Activated CD4-positive, alpha-beta T cell treated with anti-CD3 and anti-CD28 coated beads, Interleukin-2, amount 10 ng/mL, durations not matched to agents 7 days and 5 days (primary cell): ENCODE measurements at regions not wholly inside any gene's neighbourhood (a gene's known extent, or its start where the extent isn't known, plus 50 kb on each side); places are given as distances from the start of the nearest gene placed in this dataset.

ENCODE experiments used
- CTCF ChIA-PET: fragments of 350-600 bp; sonication (Branson Sonifier 250); formaldehyde crosslinking; loops from one replicate; lab custom pipeline; 2021; ENCODE audit warnings: antibody characterized with exemption; lab: Charles Lee
- POLR2A ChIA-PET: fragments of 350-600 bp; sonication (Branson Sonifier 250); formaldehyde crosslinking; loops from one replicate; lab custom pipeline; 2021; ENCODE audit warnings: antibody characterized with exemption; lab: Charles Lee
- DNase-seq: peaks from one replicate; pipeline ENCODE4 v3.0.0-alpha.2; 2020
- H3K27ac Mint-ChIP-seq: one replicate; pipeline ENCODE4 v1.8.0; 2021; ENCODE audit warnings: mild to moderate bottlenecking, moderate library complexity, mixed read lengths
- H3K27me3 Mint-ChIP-seq: one replicate; pipeline ENCODE4 v1.8.0; 2021; ENCODE audit warnings: mixed read lengths
- H3K36me3 Mint-ChIP-seq: one replicate; pipeline ENCODE4 v1.8.0; 2021; ENCODE audit warnings: low read depth, mixed read lengths
- H3K4me1 Mint-ChIP-seq: one replicate; pipeline ENCODE4 v1.8.0; 2021; ENCODE audit warnings: mixed read lengths
- H3K4me3 Mint-ChIP-seq: one replicate; pipeline ENCODE4 v1.8.0; 2021; ENCODE audit warnings: mild to moderate bottlenecking, moderate library complexity, mixed read lengths
- H3K9me3 Mint-ChIP-seq: one replicate; pipeline ENCODE4 v1.8.0; 2021; ENCODE audit warnings: mixed read lengths

- no peaks in the 10 kb centered on the region for H3K36me3 Mint-ChIP-seq
- no peak overlapping the region for H3K27ac Mint-ChIP-seq
- no peak overlapping the region for H3K4me3 Mint-ChIP-seq
- ChIA-PET CTCF (no interaction called here), POLR2A (no interaction called here)
- DNase-seq: no peak
- no peaks in the 10 kb centered on the region for H3K9me3 Mint-ChIP-seq
- no peaks in the 10 kb centered on the region for H3K4me1 Mint-ChIP-seq
- no peaks in the 10 kb centered on the region for H3K27me3 Mint-ChIP-seq
These were observed 521.4 kb upstream of the CAMK1G start for GRCh38 chr1:209062081-209062620.

DNA sequence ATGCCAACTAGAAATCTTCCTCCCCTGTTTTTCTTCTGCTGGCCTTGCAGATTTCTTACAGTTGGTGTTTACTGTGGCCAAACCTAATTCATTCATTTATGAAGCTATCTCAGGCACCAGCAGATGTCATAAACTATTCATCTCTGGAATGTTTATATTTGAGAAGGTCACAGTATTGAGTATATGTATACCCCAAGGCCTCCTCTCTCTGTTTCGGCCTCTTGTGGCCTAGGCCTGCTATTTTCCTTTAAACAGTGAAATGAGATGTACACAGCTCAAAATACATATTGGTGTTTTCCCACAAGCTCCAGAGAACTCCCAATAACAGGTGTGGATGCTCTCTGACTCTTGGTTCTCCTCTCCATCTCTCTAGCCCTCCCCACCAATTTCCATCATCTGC, 520.7 kb upstream of the CAMK1G start:
- no peaks in the 10 kb centered on the region for H3K36me3 Mint-ChIP-seq
- DNase-seq: no peak
- H3K9me3 Mint-ChIP-seq: no peaks in the 10 kb centered on the region
- no peak overlapping the region for H3K4me3 Mint-ChIP-seq
- ChIA-PET POLR2A (no interaction called here), CTCF (no interaction called here)
- no peaks in the 10 kb centered on the region for H3K4me1 Mint-ChIP-seq
- no peaks in the 10 kb centered on the region for H3K27me3 Mint-ChIP-seq
- no peak overlapping the region for H3K27ac Mint-ChIP-seq

DNA sequence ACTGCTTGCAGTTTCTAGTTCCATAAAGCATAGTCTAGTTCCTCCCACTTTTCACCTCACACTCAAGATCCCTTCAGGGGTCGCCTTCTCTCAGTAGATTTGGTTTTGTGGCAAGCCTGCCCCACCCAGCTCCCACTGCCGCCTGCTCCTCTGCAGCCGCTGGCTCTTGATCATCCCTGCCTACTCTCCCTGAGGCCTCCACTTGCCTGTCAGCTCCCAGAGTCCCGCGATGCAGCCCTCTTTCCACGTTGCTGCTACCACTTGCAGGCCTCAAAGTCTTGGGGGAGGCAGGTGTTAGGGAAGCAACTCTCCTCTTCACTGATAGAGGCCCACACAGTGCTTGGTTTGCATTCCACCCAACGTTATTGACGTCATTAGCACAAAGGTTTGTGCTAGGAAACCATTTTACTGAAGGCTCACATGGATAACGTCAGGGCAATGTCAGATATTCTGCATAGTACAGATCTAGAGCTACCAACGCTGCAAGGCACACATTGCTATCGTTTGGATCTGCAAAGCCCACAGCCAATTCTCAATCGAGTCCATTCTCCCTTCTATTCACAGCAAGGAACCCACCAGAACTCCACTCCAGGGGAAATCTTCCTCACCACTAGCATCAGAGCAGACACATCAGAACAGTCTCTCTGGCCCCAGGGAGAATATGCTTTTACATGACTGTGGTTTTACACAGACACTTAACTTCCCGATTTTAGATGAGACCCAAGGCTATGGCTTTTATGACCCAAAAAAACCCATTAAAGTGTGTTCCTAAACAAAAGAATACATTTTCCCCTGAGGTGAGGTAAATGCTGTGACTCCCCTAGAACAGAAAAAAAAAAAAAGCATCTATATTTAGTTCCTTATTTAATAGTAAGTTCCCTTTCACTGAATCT, 519.5 kb upstream of the CAMK1G start:
- Mint-ChIP-seq H3K4me1 (no peaks in the 10 kb centered on the region), H3K27me3 (no peaks in the 10 kb centered on the region), H3K4me3 (no peak overlapping the region), H3K27ac (no peak overlapping the region), H3K9me3 (no peaks in the 10 kb centered on the region), H3K36me3 (no peaks in the 10 kb centered on the region)
- ChIA-PET POLR2A (no interaction called here), CTCF (no interaction called here)
- no peak for DNase-seq

- Mint-ChIP-seq H3K4me3 (no peak overlapping the region), H3K9me3 (no peaks in the 10 kb centered on the region), H3K4me1 (no peaks in the 10 kb centered on the region), H3K27ac (no peak overlapping the region), H3K27me3 (no peaks in the 10 kb centered on the region), H3K36me3 (no peaks in the 10 kb centered on the region)
- ChIA-PET CTCF (no interaction called here), POLR2A (no interaction called here)
- DNase-seq: no peak
These were observed 518.4 kb upstream of the CAMK1G start for GRCh38 chr1:209064850-209065706.

DNA sequence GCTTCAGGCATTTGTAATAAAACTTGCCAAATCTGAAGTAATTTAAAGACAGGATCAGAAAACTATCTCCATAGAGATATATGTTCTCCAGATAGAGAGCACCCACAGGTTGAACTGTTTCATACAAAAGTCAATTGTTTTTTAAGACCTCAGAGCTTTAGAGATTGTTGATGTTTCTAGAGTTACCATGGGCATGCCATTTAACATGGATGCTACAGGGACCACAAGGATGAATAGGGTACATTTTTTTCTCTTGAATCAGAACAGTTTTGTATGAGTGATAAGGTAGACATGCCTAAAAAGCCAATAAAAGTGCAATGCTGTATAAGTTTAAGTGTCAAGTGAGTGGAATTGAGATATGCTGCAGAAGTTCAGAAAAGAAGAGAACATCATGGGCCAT, 511.0 kb upstream of the CAMK1G start:
- no peak for DNase-seq
- POLR2A ChIA-PET: no interaction called here
- no peaks in the 10 kb centered on the region for H3K4me1 Mint-ChIP-seq
- CTCF ChIA-PET: no interaction called here
- H3K27me3 Mint-ChIP-seq: no peaks in the 10 kb centered on the region
- no peaks in the 10 kb centered on the region for H3K9me3 Mint-ChIP-seq
- H3K36me3 Mint-ChIP-seq: no peaks in the 10 kb centered on the region
- H3K27ac Mint-ChIP-seq: no peak overlapping the region
- H3K4me3 Mint-ChIP-seq: no peak overlapping the region

DNA sequence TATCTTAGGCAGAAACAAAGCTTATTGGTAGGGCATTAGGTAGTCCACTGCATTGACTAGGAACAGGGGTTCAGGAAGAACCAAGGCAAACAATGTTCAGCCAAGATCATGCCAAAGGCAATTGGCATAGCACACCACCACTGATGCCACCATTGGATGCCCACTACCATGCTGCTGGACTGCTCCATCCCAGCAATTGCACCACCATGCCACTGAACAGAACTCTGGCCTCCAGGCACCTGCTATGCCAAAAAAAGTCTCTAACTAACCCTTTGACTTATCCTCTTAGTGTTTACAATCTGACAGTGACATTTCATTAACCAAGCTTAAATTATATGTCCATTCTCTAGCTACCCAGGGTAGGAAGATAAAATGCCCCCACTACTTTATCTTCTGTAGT, 509.6 kb upstream of the CAMK1G start:
- POLR2A ChIA-PET: no interaction called here
- Mint-ChIP-seq H3K27me3 (no peaks in the 10 kb centered on the region), H3K27ac (no peak overlapping the region), H3K4me3 (no peak overlapping the region), H3K9me3 (no peaks in the 10 kb centered on the region), H3K36me3 (no peaks in the 10 kb centered on the region), H3K4me1 (no peaks in the 10 kb centered on the region)
- DNase-seq: no peak
- CTCF ChIA-PET: no interaction called here

- ChIA-PET POLR2A (no interaction called here), CTCF (no interaction called here)
- H3K27me3 Mint-ChIP-seq: no peaks in the 10 kb centered on the region
- DNase-seq: no peak
- H3K4me1 Mint-ChIP-seq: no peaks in the 10 kb centered on the region
- no peak overlapping the region for H3K27ac Mint-ChIP-seq
- H3K36me3 Mint-ChIP-seq: no peaks in the 10 kb centered on the region
- no peak overlapping the region for H3K4me3 Mint-ChIP-seq
- no peaks in the 10 kb centered on the region for H3K9me3 Mint-ChIP-seq
These were observed 508.8 kb upstream of the CAMK1G start for GRCh38 chr1:209074575-209075250.

GRCh38 chr1:209076688-209077087, 506.8 kb upstream of the CAMK1G start:
- no peaks in the 10 kb centered on the region for H3K36me3 Mint-ChIP-seq
- POLR2A ChIA-PET: no interaction called here
- no peaks in the 10 kb centered on the region for H3K9me3 Mint-ChIP-seq
- H3K27ac Mint-ChIP-seq: no peak overlapping the region
- CTCF ChIA-PET: no interaction called here
- H3K4me1 Mint-ChIP-seq: no peaks in the 10 kb centered on the region
- H3K4me3 Mint-ChIP-seq: no peak overlapping the region
- no peak for DNase-seq
- no peaks in the 10 kb centered on the region for H3K27me3 Mint-ChIP-seq

DNA sequence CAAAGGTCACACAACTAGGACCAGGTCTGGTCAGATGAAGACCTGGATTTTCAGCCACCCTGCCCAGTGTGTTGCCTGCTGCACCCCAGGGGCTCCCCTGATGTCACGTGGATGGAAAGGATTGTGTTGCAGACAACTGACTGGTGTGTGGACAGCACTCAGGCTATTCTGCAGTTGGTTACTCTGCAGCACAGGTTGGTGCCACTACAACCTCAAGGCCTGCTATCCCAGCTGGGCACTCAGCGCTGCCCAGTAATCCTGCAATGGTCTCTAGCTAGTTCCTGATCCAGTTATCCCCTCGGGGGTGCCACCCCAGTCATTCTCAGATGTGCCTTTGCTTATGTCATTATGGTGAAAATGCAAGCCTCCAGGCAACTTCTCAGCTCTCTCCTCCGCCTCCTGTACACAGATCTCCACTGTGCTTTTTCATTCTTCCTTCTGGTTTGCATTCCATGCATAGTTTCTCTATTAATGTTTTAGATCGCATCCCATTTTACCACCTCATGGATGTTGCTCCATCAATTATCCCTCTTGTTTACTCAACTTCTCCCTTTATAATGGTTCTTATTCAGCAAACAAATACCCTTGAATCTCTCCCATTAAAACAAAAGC, 503.2 kb upstream of the CAMK1G start:
- ChIA-PET CTCF (no interaction called here), POLR2A (no interaction called here)
- H3K27ac Mint-ChIP-seq: no peak overlapping the region
- no peaks in the 10 kb centered on the region for H3K36me3 Mint-ChIP-seq
- no peaks in the 10 kb centered on the region for H3K4me1 Mint-ChIP-seq
- no peak for DNase-seq
- H3K4me3 Mint-ChIP-seq: no peak overlapping the region
- no peaks in the 10 kb centered on the region for H3K9me3 Mint-ChIP-seq
- peaks cover 1% of the 10 kb centered on the region for H3K27me3 Mint-ChIP-seq

- ChIA-PET CTCF (no interaction called here), POLR2A (no interaction called here)
- Mint-ChIP-seq H3K36me3 (no peaks in the 10 kb centered on the region), H3K9me3 (no peaks in the 10 kb centered on the region), H3K27me3 (peaks cover 3% of the 10 kb centered on the region), H3K4me3 (no peak overlapping the region), H3K27ac (no peak overlapping the region), H3K4me1 (no peaks in the 10 kb centered on the region)
- DNase-seq: no peak
These were observed 496.9 kb upstream of the CAMK1G start for GRCh38 chr1:209086486-209087192.

- no peaks in the 10 kb centered on the region for H3K9me3 Mint-ChIP-seq
- H3K4me3 Mint-ChIP-seq: no peak overlapping the region
- H3K36me3 Mint-ChIP-seq: no peaks in the 10 kb centered on the region
- CTCF ChIA-PET: no interaction called here
- POLR2A ChIA-PET: no interaction called here
- DNase-seq: no peak
- no peaks in the 10 kb centered on the region for H3K4me1 Mint-ChIP-seq
- H3K27me3 Mint-ChIP-seq: peaks cover 4% of the 10 kb centered on the region
- H3K27ac Mint-ChIP-seq: no peak overlapping the region
These were observed 489.1 kb upstream of the CAMK1G start for GRCh38 chr1:209094384-209094783.
